ENCODE measurements at regions not wholly inside any gene's neighbourhood (a gene's known extent, or its start where the extent isn't known, plus 50 kb on each side); places are given as distances from the start of the nearest gene placed in this dataset.

DNA sequence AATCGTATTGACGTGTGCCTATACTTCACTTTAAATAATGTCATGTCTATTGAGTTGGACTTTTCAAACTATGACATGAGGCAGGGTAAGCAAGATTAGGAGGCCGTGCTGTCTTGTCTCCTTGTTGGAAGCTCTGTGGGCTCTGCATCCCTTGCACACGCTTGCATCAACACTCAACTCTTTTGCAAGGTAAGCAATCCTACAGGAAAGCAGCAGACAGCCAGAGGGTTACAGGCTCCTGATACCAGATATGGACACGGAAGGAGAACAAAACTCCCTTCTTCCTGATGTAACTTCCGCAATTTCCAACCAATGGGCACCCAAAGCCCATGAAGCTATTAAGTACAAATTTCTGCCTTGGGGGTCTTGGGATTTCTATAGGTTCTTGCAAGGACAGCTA lies 1520.7 kb upstream of the B3GALT2 start (continued):
- TF ChIP-seq, protein P1, sequence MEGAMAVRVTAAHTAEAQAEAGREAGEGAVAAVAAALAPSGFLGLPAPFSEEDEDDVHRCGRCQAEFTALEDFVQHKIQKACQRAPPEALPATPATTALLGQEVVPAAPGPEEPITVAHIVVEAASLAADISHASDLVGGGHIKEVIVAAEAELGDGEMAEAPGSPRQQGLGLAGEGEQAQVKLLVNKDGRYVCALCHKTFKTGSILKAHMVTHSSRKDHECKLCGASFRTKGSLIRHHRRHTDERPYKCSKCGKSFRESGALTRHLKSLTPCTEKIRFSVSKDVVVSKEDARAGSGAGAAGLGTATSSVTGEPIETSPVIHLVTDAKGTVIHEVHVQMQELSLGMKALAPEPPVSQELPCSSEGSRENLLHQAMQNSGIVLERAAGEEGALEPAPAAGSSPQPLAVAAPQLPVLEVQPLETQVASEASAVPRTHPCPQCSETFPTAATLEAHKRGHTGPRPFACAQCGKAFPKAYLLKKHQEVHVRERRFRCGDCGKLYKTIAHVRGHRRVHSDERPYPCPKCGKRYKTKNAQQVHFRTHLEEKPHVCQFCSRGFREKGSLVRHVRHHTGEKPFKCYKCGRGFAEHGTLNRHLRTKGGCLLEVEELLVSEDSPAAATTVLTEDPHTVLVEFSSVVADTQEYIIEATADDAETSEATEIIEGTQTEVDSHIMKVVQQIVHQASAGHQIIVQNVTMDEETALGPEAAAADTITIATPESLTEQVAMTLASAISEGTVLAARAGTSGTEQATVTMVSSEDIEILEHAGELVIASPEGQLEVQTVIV (CRISPR knock-in tag; IDR thresholded peaks at IDR 0.05; ENCODE audit: borderline replicate concordance): no peak
- TF ChIP-seq CREB1 (IDR thresholded peaks at IDR 0.05): no peak
- TF ChIP-seq CREB1 (CRISPR knock-in tag; IDR thresholded peaks at IDR 0.05): no peak
- TF ChIP-seq CHD2 (IDR thresholded peaks at IDR 0.05; ENCODE audit: low read depth, low read length): no peak
- TF ChIP-seq SPI1 (IDR thresholded peaks at IDR 0.05; ENCODE audit: borderline replicate concordance, low read depth, low read length): no peak
- TF ChIP-seq LEF1 (IDR thresholded peaks at IDR 0.05): no peak
- TF ChIP-seq NR2F6 (CRISPR knock-in tag; IDR thresholded peaks at IDR 0.05): no peak
- TF ChIP-seq EP300 (IDR thresholded peaks at IDR 0.05; ENCODE audit: low read length): peak; percentile 43; the same call in 1 of the 2 replicates
- TF ChIP-seq, protein P2, sequence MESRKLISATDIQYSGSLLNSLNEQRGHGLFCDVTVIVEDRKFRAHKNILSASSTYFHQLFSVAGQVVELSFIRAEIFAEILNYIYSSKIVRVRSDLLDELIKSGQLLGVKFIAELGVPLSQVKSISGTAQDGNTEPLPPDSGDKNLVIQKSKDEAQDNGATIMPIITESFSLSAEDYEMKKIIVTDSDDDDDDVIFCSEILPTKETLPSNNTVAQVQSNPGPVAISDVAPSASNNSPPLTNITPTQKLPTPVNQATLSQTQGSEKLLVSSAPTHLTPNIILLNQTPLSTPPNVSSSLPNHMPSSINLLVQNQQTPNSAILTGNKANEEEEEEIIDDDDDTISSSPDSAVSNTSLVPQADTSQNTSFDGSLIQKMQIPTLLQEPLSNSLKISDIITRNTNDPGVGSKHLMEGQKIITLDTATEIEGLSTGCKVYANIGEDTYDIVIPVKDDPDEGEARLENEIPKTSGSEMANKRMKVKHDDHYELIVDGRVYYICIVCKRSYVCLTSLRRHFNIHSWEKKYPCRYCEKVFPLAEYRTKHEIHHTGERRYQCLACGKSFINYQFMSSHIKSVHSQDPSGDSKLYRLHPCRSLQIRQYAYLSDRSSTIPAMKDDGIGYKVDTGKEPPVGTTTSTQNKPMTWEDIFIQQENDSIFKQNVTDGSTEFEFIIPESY (CRISPR knock-in tag; IDR thresholded peaks at IDR 0.05): no peak
- no peak for TF ChIP-seq CBX1 (IDR thresholded peaks at IDR 0.05; ENCODE audit: low read depth)
- TF ChIP-seq, protein P3, sequence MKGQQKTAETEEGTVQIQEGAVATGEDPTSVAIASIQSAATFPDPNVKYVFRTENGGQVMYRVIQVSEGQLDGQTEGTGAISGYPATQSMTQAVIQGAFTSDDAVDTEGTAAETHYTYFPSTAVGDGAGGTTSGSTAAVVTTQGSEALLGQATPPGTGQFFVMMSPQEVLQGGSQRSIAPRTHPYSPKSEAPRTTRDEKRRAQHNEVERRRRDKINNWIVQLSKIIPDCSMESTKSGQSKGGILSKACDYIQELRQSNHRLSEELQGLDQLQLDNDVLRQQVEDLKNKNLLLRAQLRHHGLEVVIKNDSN (CRISPR knock-in tag; IDR thresholded peaks at IDR 0.05): no peak
- TF ChIP-seq, protein P4, sequence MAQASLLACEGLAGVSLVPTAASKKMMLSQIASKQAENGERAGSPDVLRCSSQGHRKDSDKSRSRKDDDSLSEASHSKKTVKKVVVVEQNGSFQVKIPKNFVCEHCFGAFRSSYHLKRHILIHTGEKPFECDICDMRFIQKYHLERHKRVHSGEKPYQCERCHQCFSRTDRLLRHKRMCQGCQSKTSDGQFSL (CRISPR knock-in tag; IDR thresholded peaks at IDR 0.05): no peak
- TF ChIP-seq, protein P4 (tag; IDR thresholded peaks at IDR 0.05): no peak
- TF ChIP-seq TAF1 (IDR thresholded peaks at IDR 0.05; ENCODE audit: control insufficient read depth, extremely low read depth, insufficient read depth, low read length, severe bottlenecking): no peak
- no peak for TF ChIP-seq SNRNP70 (optimal IDR thresholded peaks at IDR 0.05; ENCODE audit: low read depth, low read length)
- TF ChIP-seq, protein P5, sequence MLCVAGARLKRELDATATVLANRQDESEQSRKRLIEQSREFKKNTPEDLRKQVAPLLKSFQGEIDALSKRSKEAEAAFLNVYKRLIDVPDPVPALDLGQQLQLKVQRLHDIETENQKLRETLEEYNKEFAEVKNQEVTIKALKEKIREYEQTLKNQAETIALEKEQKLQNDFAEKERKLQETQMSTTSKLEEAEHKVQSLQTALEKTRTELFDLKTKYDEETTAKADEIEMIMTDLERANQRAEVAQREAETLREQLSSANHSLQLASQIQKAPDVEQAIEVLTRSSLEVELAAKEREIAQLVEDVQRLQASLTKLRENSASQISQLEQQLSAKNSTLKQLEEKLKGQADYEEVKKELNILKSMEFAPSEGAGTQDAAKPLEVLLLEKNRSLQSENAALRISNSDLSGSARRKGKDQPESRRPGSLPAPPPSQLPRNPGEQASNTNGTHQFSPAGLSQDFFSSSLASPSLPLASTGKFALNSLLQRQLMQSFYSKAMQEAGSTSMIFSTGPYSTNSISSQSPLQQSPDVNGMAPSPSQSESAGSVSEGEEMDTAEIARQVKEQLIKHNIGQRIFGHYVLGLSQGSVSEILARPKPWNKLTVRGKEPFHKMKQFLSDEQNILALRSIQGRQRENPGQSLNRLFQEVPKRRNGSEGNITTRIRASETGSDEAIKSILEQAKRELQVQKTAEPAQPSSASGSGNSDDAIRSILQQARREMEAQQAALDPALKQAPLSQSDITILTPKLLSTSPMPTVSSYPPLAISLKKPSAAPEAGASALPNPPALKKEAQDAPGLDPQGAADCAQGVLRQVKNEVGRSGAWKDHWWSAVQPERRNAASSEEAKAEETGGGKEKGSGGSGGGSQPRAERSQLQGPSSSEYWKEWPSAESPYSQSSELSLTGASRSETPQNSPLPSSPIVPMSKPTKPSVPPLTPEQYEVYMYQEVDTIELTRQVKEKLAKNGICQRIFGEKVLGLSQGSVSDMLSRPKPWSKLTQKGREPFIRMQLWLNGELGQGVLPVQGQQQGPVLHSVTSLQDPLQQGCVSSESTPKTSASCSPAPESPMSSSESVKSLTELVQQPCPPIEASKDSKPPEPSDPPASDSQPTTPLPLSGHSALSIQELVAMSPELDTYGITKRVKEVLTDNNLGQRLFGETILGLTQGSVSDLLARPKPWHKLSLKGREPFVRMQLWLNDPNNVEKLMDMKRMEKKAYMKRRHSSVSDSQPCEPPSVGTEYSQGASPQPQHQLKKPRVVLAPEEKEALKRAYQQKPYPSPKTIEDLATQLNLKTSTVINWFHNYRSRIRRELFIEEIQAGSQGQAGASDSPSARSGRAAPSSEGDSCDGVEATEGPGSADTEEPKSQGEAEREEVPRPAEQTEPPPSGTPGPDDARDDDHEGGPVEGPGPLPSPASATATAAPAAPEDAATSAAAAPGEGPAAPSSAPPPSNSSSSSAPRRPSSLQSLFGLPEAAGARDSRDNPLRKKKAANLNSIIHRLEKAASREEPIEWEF (CRISPR knock-in tag; IDR thresholded peaks at IDR 0.05): no peak
- 0 out of 2 replicates have a peak, but pooled peaks have one; percentile 13 for TF ChIP-seq JUND (IDR thresholded peaks at IDR 0.05; ENCODE audit: borderline replicate concordance, low read depth, low read length)
- TF ChIP-seq JUND (tag; IDR thresholded peaks at IDR 0.05; ENCODE audit: borderline replicate concordance, low read depth, low read length): no peak
- TF ChIP-seq MAFG (tag; conservative IDR thresholded peaks at IDR 0.05): peak; percentile 84

Measured in K562 (cell line).